Neural cell (in vitro differentiated cells): ENCODE measurements at regions not wholly inside any gene's neighbourhood (a gene's known extent, or its start where the extent isn't known, plus 50 kb on each side); places are given as distances from the start of the nearest gene placed in this dataset.

Experiments used
- H2AFZ ChIP-seq: fragments of 200-600, 300-800 bp; sonication (generic), shearing (Covaris generic); 2 replicates; pipeline ENCODE4 v1.6.0; 2014; ENCODE audit warnings: low read depth, mild to moderate bottlenecking, antibody characterized with exemption, low read length, moderate library complexity
- H3F3A ChIP-seq: fragments of 200-600 bp; shearing (Covaris generic); 2 replicates; pipeline ENCODE4 v1.6.1; 2016; ENCODE audit warnings: mild to moderate bottlenecking, moderate library complexity, mixed read lengths, antibody characterized with exemption, low read length; ENCODE audit not compliant: insufficient read depth, poor library complexity, severe bottlenecking
- H3K27ac ChIP-seq: fragments of 200-600, 300-800 bp; sonication (generic), shearing (Covaris generic); 2 replicates; pipeline ENCODE4 v1.5.1; 2014; ENCODE audit warnings: mild to moderate bottlenecking, low read length, moderate library complexity
- H3K27me3 ChIP-seq: fragments of 300-800, 200-600 bp; sonication (generic), shearing (Covaris generic); 2 replicates; pipeline ENCODE4 v1.6.0; 2014; ENCODE audit warnings: mild to moderate bottlenecking, low read depth, low read length, moderate library complexity; ENCODE audit not compliant: insufficient read depth
- H3K36me3 ChIP-seq: fragments of 300-800, 200-600 bp; sonication (generic), shearing (Covaris generic); 2 replicates; pipeline ENCODE4 v1.5.1; 2014; ENCODE audit warnings: mild to moderate bottlenecking, antibody characterized with exemption, low read length, moderate library complexity; ENCODE audit not compliant: insufficient read depth
- H3K4me2 ChIP-seq: fragments of 300-800, 200-600 bp; sonication (generic), shearing (Covaris generic); 2 replicates; pipeline ENCODE4 v1.6.0; 2014; ENCODE audit warnings: mild to moderate bottlenecking, low read length
- H3K4me3 ChIP-seq: fragments of 300-800, 200-600 bp; sonication (generic), shearing (Covaris generic); 2 replicates; pipeline ENCODE4 v1.5.1; 2014; ENCODE audit warnings: mild to moderate bottlenecking, low read length, moderate library complexity
- H3K79me2 ChIP-seq: fragments of 200-600 bp; shearing (Covaris generic); replicated peaks from 2 replicates; pipeline ENCODE4 v1.6.0; 2014; ENCODE audit warnings: mild to moderate bottlenecking, low read length, moderate library complexity; ENCODE audit not compliant: insufficient read depth
- H3K9ac ChIP-seq: fragments of 300-800, 200-600 bp; sonication (generic), shearing (Covaris generic); 2 replicates; pipeline ENCODE4 v1.6.1; 2016; ENCODE audit warnings: mild to moderate bottlenecking, low read length, mixed read lengths
- H3K9me2 ChIP-seq: fragments of 200-600 bp; shearing (Covaris generic); 2 replicates; pipeline ENCODE4 v1.6.1; 2016; ENCODE audit warnings: mild to moderate bottlenecking, low read length, mixed read lengths; ENCODE audit not compliant: insufficient read depth
- H3K9me3 ChIP-seq: fragments of 200-600, 300-800 bp; sonication (generic), shearing (Covaris generic); 2 replicates; pipeline ENCODE4 v1.6.1; 2016; ENCODE audit warnings: mild to moderate bottlenecking, mixed run types, low read length, moderate library complexity, mixed read lengths
- H4K20me1 ChIP-seq: fragments of 200-600 bp; shearing (Covaris generic); 2 replicates; pipeline ENCODE4 v1.6.1; 2016; ENCODE audit warnings: mild to moderate bottlenecking, mixed run types; ENCODE audit not compliant: insufficient read depth
- CTCF ChIP-seq: fragments of 450-650 bp; IDR thresholded peaks from 2 replicates; pipeline ENCODE4 v1.5.1; 2014; ENCODE audit warnings: antibody characterized with exemption, mild to moderate bottlenecking, moderate library complexity; ENCODE audit not compliant: poor library complexity, severe bottlenecking
- EP300 ChIP-seq: fragments of 450-650 bp; conservative IDR thresholded peaks from 2 replicates; pipeline ENCODE4 v1.6.1; 2014; ENCODE audit warnings: antibody characterized with exemption, mild to moderate bottlenecking, moderate library complexity; ENCODE audit not compliant: poor library complexity, severe bottlenecking
- EZH2 ChIP-seq: fragments of 200-600, 300-800 bp; shearing (Covaris generic), sonication (generic); IDR thresholded peaks from 2 replicates; pipeline ENCODE4 v1.6.1; 2014; ENCODE audit warnings: antibody characterized with exemption, low read length, borderline replicate concordance, mild to moderate bottlenecking; ENCODE audit not compliant: insufficient read depth, poor library complexity, severe bottlenecking
- MXI1 ChIP-seq: fragments of 450-650 bp; conservative IDR thresholded peaks from 2 replicates; pipeline ENCODE4 v1.6.1; 2014; ENCODE audit warnings: antibody characterized with exemption, mild to moderate bottlenecking; ENCODE audit not compliant: poor library complexity, severe bottlenecking
- POLR2AphosphoS5 ChIP-seq: IDR thresholded peaks from 2 replicates; pipeline ENCODE4 v1.6.1; 2012
- RAD21 ChIP-seq: fragments of 450-650 bp; conservative IDR thresholded peaks from 2 replicates; pipeline ENCODE4 v1.6.1; 2014; ENCODE audit warnings: antibody characterized with exemption, mild to moderate bottlenecking, moderate library complexity
- REST ChIP-seq: IDR thresholded peaks from 2 replicates; pipeline ENCODE4 v1.6.1; 2012; ENCODE audit warnings: borderline replicate concordance
- SMC3 ChIP-seq: fragments of 450-650 bp; conservative IDR thresholded peaks from 2 replicates; pipeline ENCODE4 v1.6.1; 2014; ENCODE audit warnings: antibody characterized with exemption, mild to moderate bottlenecking, moderate library complexity; ENCODE audit not compliant: poor library complexity
- TAF1 ChIP-seq: IDR thresholded peaks from 2 replicates; pipeline ENCODE4 v1.6.1; 2012; ENCODE audit warnings: low read depth

DNA sequence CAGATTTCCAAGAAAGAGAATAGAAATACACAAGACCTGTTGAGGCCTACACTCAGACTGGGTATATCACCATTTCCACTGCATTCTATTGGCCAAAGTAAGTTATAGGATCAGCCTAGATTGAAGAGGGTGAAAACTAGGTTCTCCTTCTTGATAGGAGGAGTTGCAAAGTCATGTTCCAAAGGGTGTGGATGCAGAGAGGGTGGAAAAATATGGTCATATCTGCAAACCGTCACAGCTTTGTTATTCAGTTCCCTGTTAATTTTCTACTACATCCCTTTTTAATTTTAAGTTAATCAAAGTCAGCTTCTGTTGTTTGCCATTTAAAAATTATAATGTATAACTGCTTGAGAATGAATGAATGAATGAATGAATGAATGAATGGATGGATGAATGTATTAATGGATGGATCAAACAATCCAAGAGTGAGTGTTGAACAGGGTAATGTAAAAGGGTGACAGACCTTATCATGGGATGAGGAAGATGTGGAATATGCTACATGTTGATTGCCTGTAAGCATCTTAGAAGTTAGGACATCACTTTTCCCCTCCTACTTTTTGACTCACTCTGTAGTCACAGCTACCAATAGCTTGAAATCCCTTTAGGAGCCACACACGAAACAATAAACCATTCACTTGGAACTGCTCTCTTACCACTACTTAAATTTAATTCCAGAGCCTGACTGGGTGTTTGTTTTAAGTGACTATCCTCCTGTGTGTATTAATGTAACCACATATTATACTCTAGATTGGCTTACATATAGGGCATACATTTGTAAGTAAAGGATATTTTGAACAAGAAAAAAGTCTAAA, 121.5 kb downstream of the CCDC34 start:
- no peaks in the 10 kb centered on the region for H3K9me2 ChIP-seq
- no peaks in the 10 kb centered on the region for H3K36me3 ChIP-seq
- no peak overlapping the region for H3K27ac ChIP-seq
- no peak overlapping the region for H2AFZ ChIP-seq
- H3K4me3 ChIP-seq: no peak overlapping the region
- no peaks in the 10 kb centered on the region for H4K20me1 ChIP-seq
- no peaks in the 10 kb centered on the region for H3K27me3 ChIP-seq
- TF ChIP-seq POLR2AphosphoS5: no peak
- H3K9ac ChIP-seq: no peak overlapping the region
- no peaks in the 10 kb centered on the region for H3K79me2 ChIP-seq
- no peaks in the 10 kb centered on the region for H3F3A ChIP-seq
- no peaks in the 10 kb centered on the region for H3K9me3 ChIP-seq
- no peak overlapping the region for H3K4me2 ChIP-seq

- Histone ChIP-seq H3K36me3 (no peaks in the 10 kb centered on the region), H3K9me2 (no peaks in the 10 kb centered on the region), H3K4me3 (no peak overlapping the region), H3F3A (no peaks in the 10 kb centered on the region), H3K27me3 (no peaks in the 10 kb centered on the region), H3K4me2 (no peak overlapping the region), H3K9me3 (no peaks in the 10 kb centered on the region), H4K20me1 (no peaks in the 10 kb centered on the region), H3K9ac (no peak overlapping the region), H3K79me2 (no peaks in the 10 kb centered on the region), H3K27ac (no peak overlapping the region), H2AFZ (no peak overlapping the region)
- TF ChIP-seq CTCF: no peak
These were observed 123.6 kb downstream of the CCDC34 start for GRCh38 chr11:27239305-27239942.

GRCh38 chr11:27238811-27239210, 124.2 kb downstream of the CCDC34 start:
- Histone ChIP-seq H3K27ac (no peak overlapping the region), H3K9me3 (no peaks in the 10 kb centered on the region), H3K36me3 (no peaks in the 10 kb centered on the region), H3K9ac (no peak overlapping the region), H3K9me2 (no peaks in the 10 kb centered on the region), H3K4me3 (no peak overlapping the region), H3F3A (no peaks in the 10 kb centered on the region), H2AFZ (no peak overlapping the region), H4K20me1 (no peaks in the 10 kb centered on the region), H3K27me3 (no peaks in the 10 kb centered on the region), H3K79me2 (no peaks in the 10 kb centered on the region), H3K4me2 (no peak overlapping the region)
- TF ChIP-seq POLR2AphosphoS5 (no peak), EZH2 (no peak), CTCF (no peak), MXI1 (no peak), SMC3 (no peak), TAF1 (no peak), EP300 (no peak), RAD21 (no peak), REST (no peak)
